Adrenal gland (tissue), 5 donors: ENCODE measurements at regions not wholly inside any gene's neighbourhood (a gene's known extent, or its start where the extent isn't known, plus 50 kb on each side); places are given as distances from the start of the nearest gene placed in this dataset.

Experiments
- CTCF ChIP-seq, 6 experiments: fragments of 450-650 bp in 4 of 6; fragments of 200-600 bp in 2 of 6; sonication (generic) in 1 of 6; IDR thresholded peaks; 1 replicate in 5 of 6; 2 replicates in 1 of 6; pipeline versions ENCODE4 v1.5.1 to v1.8.0; 2016 to 2021; ENCODE audit warnings: antibody characterized with exemption in 6 of 6, mild to moderate bottlenecking in 2 of 6, moderate library complexity in 1 of 6
- POLR2A ChIP-seq, 2 donors: fragments of 450-650 bp; IDR thresholded peaks; one replicate each; pipeline ENCODE4 v1.6.1; 2017; ENCODE audit warnings: antibody characterized with exemption in 2 of 2, mild to moderate bottlenecking in 2 of 2, moderate library complexity in 1 of 2
- donor health status: DM: no; HTN: no; CAD: no.

DNA sequence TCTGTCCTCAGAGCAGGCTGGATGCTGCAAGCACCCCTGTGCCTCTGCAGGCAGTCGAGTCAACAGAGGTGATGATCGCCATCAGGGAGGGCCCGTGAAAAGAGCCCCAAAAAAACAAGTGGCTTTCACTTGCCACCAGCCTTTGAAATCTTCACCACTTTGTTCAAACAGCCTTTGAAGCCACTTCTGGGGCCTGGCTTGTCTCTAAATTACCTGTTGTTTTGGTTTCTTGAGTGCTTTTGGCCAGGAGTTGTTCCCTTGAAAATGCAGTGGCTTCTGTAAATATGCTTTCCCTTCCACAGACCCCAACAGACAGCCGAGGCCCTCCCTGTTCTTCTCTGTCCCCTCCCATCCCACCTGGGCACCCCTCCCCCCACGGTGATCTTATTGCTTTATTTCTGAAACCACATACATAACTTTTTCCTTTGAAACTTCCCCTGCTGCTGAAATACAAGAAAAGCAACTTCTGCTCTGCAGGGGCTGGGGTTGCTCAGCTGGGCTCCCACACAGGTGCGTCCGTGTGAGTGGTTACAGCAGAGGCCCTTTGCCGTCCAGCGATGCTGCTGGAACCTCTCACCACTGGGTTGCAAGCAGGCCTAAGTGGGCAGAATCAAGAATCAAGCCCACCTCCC is 283.8 kb upstream of the SHH start:
- no peak for TF ChIP-seq CTCF (IDR thresholded peaks at IDR 0.05)
- TF ChIP-seq POLR2A (IDR thresholded peaks at IDR 0.05), result no peak
